Natural killer cell treated with Interleukin-12 subunit alpha and Interleukin-12 subunit beta and Interleukin-15 and Interleukin-18, amount 100 ng/mL, for 72 hours (primary cell): ENCODE measurements at regions not wholly inside any gene's neighbourhood (a gene's known extent, or its start where the extent isn't known, plus 50 kb on each side); places are given as distances from the start of the nearest gene placed in this dataset.

Source experiments
- ATAC-seq, 2 donors: fragments of 150-1000 bp; cut with Tn5 transposase in 1 of 2; sonication (Bioruptor Pico), chemical (Tn5 transposase) in 1 of 2; 2 replicates each; pipeline ENCODE4 v1.10.0; 2021
- DNase-seq: peaks from one replicate; pipeline ENCODE4 v3.0.0; 2022; ENCODE audit warnings: low spot score
- H3K27ac Mint-ChIP-seq, 2 donors: 1 replicate in 1 of 2; 2 replicates in 1 of 2; pipeline ENCODE4 v1.8.0; 2022; ENCODE audit warnings: mixed read lengths in 2 of 2, mild to moderate bottlenecking in 1 of 2, moderate library complexity in 1 of 2
- H3K27me3 Mint-ChIP-seq, 2 donors: 1 replicate in 1 of 2; 2 replicates in 1 of 2; pipeline ENCODE4 v1.8.0; 2022; ENCODE audit warnings: mixed read lengths in 2 of 2
- H3K36me3 Mint-ChIP-seq: one replicate; pipeline ENCODE4 v1.8.0; 2022; ENCODE audit warnings: mixed read lengths
- H3K4me1 Mint-ChIP-seq, 2 donors: 1 replicate in 1 of 2; 2 replicates in 1 of 2; pipeline ENCODE4 v1.8.0; 2022; ENCODE audit warnings: low read depth in 2 of 2, mixed read lengths in 2 of 2, mild to moderate bottlenecking in 1 of 2
- H3K4me3 Mint-ChIP-seq: one replicate; pipeline ENCODE4 v1.8.0; 2022; ENCODE audit warnings: mixed read lengths
- H3K9me3 Mint-ChIP-seq: 2 replicates; pipeline ENCODE4 v1.8.0; 2022; ENCODE audit warnings: mixed read lengths

DNA sequence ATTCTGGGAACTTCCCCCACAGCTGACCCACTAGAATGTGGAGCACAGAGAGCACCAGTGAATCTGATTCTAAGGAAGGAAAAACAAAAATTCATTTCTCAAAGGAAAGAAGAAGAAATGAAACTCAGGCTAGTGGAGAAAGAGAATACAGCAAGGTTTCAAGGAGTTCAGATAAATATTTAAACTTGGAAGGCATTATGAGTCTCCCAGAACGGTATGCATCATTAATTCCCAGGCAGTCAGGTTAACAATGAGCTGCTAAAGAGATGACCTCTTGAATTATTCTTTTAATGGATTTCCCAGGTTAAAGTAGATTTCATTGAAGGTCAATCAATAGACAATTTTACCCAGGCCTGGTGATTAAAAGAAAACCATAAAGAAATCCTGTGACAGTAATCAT, 103.6 kb upstream of the KAZN start:
- H3K9me3 Mint-ChIP-seq = no peaks in the 10 kb centered on the region
- H3K27me3 Mint-ChIP-seq = peaks cover 27 to 36% of the 10 kb centered on the region in 2 donors
- no peak for DNase-seq
- H3K36me3 Mint-ChIP-seq = no peaks in the 10 kb centered on the region
- H3K27ac Mint-ChIP-seq = no peak overlapping the region
- H3K4me1 Mint-ChIP-seq = no peaks in the 10 kb centered on the region
- ATAC-seq = no peak
- no peak overlapping the region for H3K4me3 Mint-ChIP-seq

DNA sequence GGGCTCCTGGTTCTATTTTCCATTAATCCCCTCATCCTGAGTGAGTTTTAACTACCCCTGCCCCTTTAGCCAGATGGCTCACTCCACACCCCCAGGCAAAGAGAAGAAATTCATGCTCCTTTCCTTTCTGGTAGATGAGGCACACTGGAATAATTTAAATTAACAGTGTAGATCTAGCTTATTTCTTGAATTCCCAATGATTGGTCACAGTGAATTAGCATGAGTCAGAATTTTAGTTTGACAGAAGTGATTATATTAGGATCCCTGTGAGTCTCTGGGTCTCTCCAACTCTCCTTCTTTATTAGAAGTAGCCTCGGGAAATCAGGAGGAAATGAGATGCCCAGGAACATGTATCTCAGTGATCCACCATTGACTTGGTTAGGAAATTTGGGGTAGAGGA, 103.1 kb upstream of the KAZN start:
- ATAC-seq = no peak
- no peaks in the 10 kb centered on the region for H3K36me3 Mint-ChIP-seq
- H3K4me1 Mint-ChIP-seq = no peaks in the 10 kb centered on the region
- no peak overlapping the region for H3K4me3 Mint-ChIP-seq
- no peak overlapping the region for H3K27ac Mint-ChIP-seq
- H3K27me3 Mint-ChIP-seq = peaks cover 28 to 40% of the 10 kb centered on the region in 2 donors
- no peaks in the 10 kb centered on the region for H3K9me3 Mint-ChIP-seq
- DNase-seq = no peak

DNA sequence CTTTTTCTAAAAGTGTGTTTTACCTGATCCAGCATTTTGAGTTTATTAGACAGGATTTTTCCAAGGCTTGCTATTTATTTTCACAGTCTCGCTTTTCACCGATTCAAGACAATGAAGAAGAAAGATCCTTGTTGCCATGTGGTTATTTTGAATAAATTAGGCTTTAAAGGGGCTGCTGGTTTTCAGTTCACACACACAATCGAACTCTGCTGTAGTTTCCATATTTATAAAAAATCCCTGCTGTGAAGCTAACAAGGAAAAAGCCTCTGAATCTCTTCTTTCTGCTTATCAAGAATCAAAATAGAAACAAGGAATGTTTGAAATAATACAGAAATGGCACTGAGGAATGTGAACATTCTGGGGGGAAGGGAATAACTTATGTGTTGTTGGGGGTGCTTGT, 102.5 kb upstream of the KAZN start:
- DNase-seq (no peak), ATAC-seq (no peak)
- H3K27ac Mint-ChIP-seq = no peak overlapping the region
- no peak overlapping the region for H3K4me3 Mint-ChIP-seq
- H3K9me3 Mint-ChIP-seq = no peaks in the 10 kb centered on the region
- no peaks in the 10 kb centered on the region for H3K36me3 Mint-ChIP-seq
- H3K27me3 Mint-ChIP-seq = peaks cover 30 to 44% of the 10 kb centered on the region in 2 donors
- H3K4me1 Mint-ChIP-seq = no peaks in the 10 kb centered on the region

DNA sequence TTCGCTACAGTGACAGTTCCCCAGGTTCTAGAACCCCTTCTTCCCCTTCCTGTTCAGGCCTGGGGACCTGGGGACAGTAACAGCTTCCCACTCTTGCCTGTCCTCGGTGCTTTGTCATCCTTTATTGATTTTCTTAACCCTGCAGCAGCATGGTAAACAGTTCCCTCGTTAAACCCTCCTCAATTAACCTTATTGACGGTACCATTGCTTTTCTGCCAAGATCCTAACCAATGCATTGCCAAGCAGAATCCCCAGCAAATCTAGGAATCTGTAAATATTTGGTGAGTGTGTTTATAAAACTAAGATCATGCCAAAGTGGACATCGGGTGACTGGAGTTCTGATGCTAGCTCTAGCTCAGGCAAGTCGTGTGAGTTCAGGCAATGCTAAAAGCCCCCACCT, 99.6 kb upstream of the KAZN start:
- no peak overlapping the region for H3K4me3 Mint-ChIP-seq
- no peak overlapping the region for H3K27ac Mint-ChIP-seq
- ATAC-seq (no peak), DNase-seq (no peak)
- no peaks in the 10 kb centered on the region for H3K4me1 Mint-ChIP-seq
- H3K9me3 Mint-ChIP-seq = no peaks in the 10 kb centered on the region
- no peaks in the 10 kb centered on the region for H3K36me3 Mint-ChIP-seq
- H3K27me3 Mint-ChIP-seq = peaks cover 28 to 47% of the 10 kb centered on the region in 2 donors

DNA sequence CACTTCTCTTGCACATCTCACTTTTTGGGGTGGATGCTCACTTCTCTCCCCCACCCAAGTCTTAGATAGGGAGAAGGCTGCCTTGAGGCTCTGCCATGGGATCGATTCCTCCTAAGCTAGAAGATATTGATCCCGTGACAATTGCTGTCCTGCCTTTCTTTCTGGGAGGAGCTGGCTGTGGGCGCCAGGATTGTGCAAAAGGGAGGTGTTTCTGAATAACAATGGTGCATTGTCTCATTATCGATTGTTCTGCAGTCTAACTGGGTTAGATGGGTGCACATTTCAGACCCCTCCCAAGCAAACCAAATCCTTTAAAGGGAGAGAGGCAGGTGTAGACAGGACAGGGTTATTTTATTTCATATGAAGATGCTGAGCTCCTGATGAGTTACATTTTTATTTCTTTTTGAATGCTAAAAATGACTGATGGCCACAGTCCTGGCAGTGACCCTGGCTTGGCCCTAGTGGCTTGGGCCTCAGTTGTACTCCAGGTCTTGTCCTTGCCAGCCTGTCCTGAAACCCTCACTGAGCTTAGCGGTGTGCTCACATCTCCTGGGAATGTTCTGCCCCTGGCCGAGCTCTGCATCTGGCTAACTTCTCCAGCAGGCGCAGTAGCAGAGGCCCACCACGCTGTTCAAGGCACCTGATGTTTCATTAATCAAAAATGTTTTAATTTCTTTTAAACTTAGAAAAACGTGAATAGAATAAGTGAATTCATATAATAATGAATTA, 99.0 kb upstream of the KAZN start:
- H3K27me3 Mint-ChIP-seq = peaks cover 29 to 47% of the 10 kb centered on the region in 2 donors
- no peak overlapping the region for H3K4me3 Mint-ChIP-seq
- no peaks in the 10 kb centered on the region for H3K4me1 Mint-ChIP-seq
- H3K27ac Mint-ChIP-seq = no peak overlapping the region
- no peaks in the 10 kb centered on the region for H3K36me3 Mint-ChIP-seq
- ATAC-seq (no peak), DNase-seq (no peak)
- H3K9me3 Mint-ChIP-seq = no peaks in the 10 kb centered on the region

DNA sequence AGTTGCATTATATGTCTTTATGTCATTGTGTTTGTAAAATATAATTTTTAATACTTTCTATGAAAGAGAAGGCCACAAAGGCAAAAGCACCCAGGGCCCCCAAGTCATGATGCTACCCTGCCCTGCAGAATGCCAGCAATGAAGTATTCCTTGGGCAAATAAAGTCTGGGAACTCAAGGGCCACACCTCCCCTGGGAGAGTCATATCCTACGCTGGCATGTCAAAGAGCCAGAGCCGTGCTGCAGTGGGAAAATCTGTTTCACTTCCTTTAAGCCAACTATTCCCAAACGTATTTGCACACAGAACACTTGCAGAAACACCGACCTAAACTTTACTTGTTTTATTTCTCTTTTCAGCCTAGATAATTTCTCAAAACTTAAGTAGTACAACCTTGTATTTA, 98.4 kb upstream of the KAZN start:
- ATAC-seq (no peak), DNase-seq (no peak)
- Mint-ChIP-seq H3K36me3 (no peaks in the 10 kb centered on the region), H3K4me1 (no peaks in the 10 kb centered on the region), H3K4me3 (no peak overlapping the region), H3K27me3 (peaks cover 26 to 45% of the 10 kb centered on the region in 2 donors), H3K9me3 (no peaks in the 10 kb centered on the region), H3K27ac (no peak overlapping the region)

DNA sequence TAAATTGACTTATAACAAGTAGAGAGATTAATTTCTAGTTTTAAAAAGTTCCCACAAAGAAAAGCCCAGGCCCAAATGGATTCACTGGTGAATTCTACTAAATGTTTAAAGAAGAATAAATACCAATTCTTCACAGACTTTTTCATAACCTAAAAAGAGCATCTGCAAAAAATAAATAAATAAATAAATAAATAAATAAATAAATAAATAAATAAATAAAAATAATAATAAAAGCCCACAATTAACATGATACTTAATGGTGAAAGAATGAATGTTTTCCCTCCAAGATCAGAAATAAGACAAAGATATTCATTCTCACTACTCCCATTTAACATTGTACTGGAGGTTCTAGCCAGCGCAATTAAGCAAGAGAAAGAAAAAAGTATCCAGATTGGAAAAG, 97.6 kb upstream of the KAZN start:
- Mint-ChIP-seq H3K36me3 (no peaks in the 10 kb centered on the region), H3K27me3 (peaks cover 26 to 39% of the 10 kb centered on the region in 2 donors), H3K4me1 (no peaks in the 10 kb centered on the region), H3K27ac (no peak overlapping the region), H3K4me3 (no peak overlapping the region), H3K9me3 (no peaks in the 10 kb centered on the region)
- ATAC-seq (no peak), DNase-seq (no peak)

DNA sequence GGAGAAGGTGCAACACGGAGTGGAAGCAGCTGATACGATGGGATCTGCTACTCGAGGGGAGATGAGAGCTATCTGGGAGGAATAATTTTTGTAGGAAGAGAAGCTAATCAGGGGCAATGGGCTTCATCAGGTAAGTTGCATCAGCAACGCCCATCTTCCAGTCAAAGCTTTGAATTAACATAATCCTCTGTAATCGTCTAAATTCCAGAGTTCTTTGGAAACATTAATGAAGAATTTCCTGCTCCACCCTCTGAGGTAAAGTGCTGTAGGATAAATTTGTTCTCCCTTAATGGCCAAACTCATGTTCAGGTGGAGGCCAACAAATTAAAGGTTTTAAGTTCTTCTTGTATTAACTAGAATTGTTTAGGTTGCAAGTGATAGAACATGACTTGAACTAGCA, 94.0 kb upstream of the KAZN start:
- Mint-ChIP-seq H3K36me3 (no peaks in the 10 kb centered on the region), H3K27me3 (peaks cover 15 to 27% of the 10 kb centered on the region in 2 donors), H3K4me1 (no peaks in the 10 kb centered on the region), H3K9me3 (no peaks in the 10 kb centered on the region), H3K27ac (no peak overlapping the region), H3K4me3 (no peak overlapping the region)
- no peak for ATAC-seq
- no peak for DNase-seq

DNA sequence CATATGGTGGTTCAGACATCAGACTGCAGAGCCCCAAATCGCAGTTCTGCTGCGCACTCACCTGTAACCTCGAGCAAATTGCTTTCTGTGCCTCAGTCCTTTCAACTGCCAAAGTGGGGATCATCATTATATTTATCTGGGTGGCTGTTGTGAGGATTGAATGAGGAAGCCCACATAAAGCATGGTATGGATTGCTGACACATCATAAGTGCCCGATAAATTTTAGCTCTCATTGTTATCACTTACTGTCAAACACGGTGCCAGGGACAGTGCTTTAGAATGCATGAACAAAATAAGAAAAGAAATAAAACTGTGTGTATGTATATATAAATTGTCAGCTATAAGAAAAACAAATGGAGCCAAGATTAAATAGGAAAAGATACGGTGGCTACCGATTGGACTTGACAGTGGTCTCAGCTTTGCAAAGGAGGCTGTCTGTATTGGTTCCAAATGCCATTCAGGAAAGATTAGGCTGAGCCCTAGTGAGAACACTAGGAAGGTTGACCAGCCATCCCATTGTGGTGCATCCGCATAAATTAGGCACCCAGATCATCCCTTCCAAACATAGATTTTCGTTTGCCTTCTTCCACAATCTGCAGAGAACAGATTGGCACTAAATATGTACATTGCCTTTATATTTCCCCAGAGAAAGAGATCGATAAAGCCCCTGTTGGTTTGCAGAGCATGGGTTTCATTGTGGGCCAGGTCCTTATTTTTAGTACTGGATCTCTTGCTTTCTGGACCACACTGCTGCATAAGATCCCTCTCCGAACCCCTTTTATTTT, 91.8 kb upstream of the KAZN start:
- Mint-ChIP-seq H3K4me3 (no peak overlapping the region), H3K27me3 (peaks cover 15 to 31% of the 10 kb centered on the region in 2 donors), H3K9me3 (no peaks in the 10 kb centered on the region), H3K27ac (no peak overlapping the region), H3K4me1 (no peaks in the 10 kb centered on the region), H3K36me3 (no peaks in the 10 kb centered on the region)
- no peak for DNase-seq
- no peak for ATAC-seq

DNA sequence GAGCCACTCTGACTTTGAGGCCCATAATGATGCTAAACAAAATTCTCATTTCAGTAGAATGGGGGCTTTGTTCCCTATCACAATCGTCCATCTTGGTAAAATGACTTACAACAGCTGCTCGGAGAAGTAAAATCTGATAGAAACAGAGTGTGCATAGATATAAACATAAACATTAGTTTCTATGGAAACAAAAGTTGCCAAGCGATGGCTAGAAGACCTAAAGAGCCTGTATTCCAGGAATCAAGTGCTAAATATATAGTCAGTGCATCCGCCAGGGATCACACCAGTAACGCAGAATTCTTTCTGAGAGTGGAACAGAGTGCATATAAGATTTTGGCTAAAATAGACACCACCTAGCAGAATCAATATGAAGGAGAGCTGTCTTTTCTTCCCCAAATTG, 91.2 kb upstream of the KAZN start:
- no peak overlapping the region for H3K27ac Mint-ChIP-seq
- ATAC-seq (no peak), DNase-seq (no peak)
- no peak overlapping the region for H3K4me3 Mint-ChIP-seq
- no peaks in the 10 kb centered on the region for H3K9me3 Mint-ChIP-seq
- no peaks in the 10 kb centered on the region for H3K4me1 Mint-ChIP-seq
- H3K36me3 Mint-ChIP-seq = no peaks in the 10 kb centered on the region
- peaks cover 15 to 35% of the 10 kb centered on the region in 2 donors for H3K27me3 Mint-ChIP-seq

DNA sequence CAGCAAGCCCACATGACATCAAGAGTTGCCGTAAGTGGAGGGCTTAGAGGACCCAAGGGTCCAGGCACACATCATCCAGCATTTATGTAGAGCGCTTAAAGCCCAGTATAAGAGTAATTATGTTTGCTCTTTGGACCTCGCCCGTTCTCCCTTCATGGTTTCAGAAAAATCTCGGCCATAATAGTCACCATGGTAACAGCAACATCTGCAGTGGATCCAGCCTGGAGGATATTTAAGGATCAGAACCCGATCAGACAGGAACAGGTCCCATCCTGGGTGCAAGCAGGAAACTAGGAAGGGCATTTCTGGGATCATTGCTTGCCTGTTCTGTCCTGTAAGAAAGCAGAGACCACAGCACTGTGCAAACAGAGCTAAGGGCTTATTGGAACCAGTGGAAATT, 89.9 kb upstream of the KAZN start:
- Mint-ChIP-seq H3K4me1 (no peaks in the 10 kb centered on the region), H3K36me3 (no peaks in the 10 kb centered on the region), H3K27me3 (peaks cover 15 to 26% of the 10 kb centered on the region in 2 donors), H3K9me3 (no peaks in the 10 kb centered on the region), H3K27ac (no peak overlapping the region), H3K4me3 (no peak overlapping the region)
- ATAC-seq = no peak
- no peak for DNase-seq

DNA sequence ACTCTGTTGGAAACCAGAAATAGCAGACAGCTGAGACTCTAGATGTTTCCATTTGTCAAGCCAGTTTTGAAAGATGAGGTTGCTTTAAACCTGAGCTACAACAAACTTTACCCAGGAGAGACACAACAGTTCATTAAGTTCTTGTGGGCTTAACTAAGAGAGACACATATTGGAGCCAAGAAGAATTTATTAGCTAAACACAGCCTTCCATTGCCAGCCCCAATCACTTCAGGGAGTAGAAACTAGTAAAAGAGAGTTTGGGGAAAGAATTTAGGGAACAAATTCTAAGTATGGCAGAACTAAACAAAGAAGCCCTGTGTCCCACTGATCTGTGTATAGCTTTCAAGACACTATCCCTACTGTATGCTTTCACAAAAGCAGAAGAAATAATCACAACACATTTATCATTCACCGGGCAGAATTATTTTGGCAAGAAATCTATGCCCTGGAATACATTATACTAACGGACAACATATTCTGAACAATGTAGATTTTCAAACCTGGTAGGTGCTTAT, 87.3 kb upstream of the KAZN start:
- no peaks in the 10 kb centered on the region for H3K9me3 Mint-ChIP-seq
- no peaks in the 10 kb centered on the region for H3K36me3 Mint-ChIP-seq
- no peaks in the 10 kb centered on the region for H3K4me1 Mint-ChIP-seq
- peaks cover 15 to 25% of the 10 kb centered on the region in 2 donors for H3K27me3 Mint-ChIP-seq
- DNase-seq = no peak
- H3K27ac Mint-ChIP-seq = no peak overlapping the region
- ATAC-seq = no peak
- no peak overlapping the region for H3K4me3 Mint-ChIP-seq

DNA sequence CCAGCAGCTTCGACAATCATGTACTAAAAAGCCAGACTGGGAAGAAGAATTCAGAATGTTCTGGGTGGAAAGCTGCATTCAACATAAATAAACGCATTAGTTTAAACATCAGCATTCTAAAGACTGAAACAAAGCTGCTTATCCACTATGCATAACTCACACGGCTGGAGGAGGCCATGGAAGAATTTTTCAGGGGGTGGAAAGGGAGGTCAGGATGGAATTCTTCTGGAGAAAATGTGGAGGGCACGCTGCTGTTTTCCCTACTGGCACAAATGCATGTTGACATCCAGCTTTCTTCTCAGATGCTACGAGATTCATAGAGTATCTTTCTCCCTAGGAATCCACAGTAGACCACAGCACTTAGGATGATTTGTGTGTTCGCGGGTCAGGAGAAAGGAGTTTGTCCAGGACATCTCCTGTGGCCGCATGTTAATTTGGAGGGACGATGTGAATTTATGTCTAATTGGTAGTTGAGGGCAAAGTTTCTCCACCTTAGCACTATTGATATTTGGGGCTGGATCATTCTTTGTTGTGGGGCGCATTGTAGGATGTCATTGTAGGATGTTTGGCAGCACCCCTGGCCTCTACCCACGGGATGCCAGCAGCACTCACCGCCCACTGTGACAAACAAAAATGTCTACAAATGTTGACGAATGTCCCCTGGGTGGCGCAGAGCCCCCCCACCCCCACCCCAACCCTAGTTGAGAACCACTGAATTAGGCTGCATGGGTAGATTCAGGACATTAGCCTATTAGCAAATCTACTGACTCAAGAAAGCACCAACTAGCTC, 86.5 kb upstream of the KAZN start:
- Mint-ChIP-seq H3K36me3 (no peaks in the 10 kb centered on the region), H3K27ac (no peak overlapping the region), H3K4me3 (no peak overlapping the region), H3K9me3 (no peaks in the 10 kb centered on the region), H3K4me1 (no peaks in the 10 kb centered on the region), H3K27me3 (peaks cover 17 to 25% of the 10 kb centered on the region in 2 donors)
- ATAC-seq = no peak
- no peak for DNase-seq

DNA sequence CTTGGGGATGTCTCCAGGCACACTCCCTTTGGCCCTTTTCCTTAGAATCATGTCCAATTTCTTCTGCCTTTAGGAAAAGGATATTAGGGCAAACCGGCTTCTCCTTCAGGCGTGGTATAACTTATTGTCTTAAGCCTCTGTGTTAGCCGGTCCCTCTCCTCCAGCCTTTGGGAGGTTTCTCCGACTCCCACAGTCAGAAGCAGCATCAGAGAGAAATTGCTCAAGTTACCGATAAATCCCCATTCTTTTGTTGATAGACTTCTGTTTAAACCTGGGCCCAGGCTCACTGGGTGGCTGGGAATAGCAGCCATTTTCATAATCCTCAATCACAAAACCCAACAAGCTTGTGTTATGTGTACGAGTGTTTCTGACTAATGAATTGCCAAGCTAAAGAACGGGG, 85.4 kb upstream of the KAZN start:
- H3K27me3 Mint-ChIP-seq = peaks cover 24 to 25% of the 10 kb centered on the region in 2 donors

More for the DNA sequence above, 85.4 kb upstream of the KAZN start:
- no peaks in the 10 kb centered on the region for H3K4me1 Mint-ChIP-seq
- H3K36me3 Mint-ChIP-seq = no peaks in the 10 kb centered on the region
- H3K4me3 Mint-ChIP-seq = no peak overlapping the region
- DNase-seq = no peak
- no peaks in the 10 kb centered on the region for H3K9me3 Mint-ChIP-seq
- no peak overlapping the region for H3K27ac Mint-ChIP-seq
- ATAC-seq = no peak
